Sigmoid colon (tissue), 4 donors: ENCODE measurements at regions not wholly inside any gene's neighbourhood (a gene's known extent, or its start where the extent isn't known, plus 50 kb on each side); places are given as distances from the start of the nearest gene placed in this dataset.

Source experiments
- CTCF ChIP-seq, 4 experiments: fragments of 450-650 bp in 3 of 4; fragments of 200-600 bp in 1 of 4; IDR thresholded peaks; one replicate each; pipeline ENCODE4 v1.5.1; 2016 to 2019; ENCODE audit warnings: antibody characterized with exemption in 4 of 4, mild to moderate bottlenecking in 3 of 4, moderate library complexity in 2 of 4
- EP300 ChIP-seq, 4 donors: sonication (generic); formaldehyde crosslinking; IDR thresholded peaks; one replicate each; pipeline ENCODE4 v1.6.1; 2017; ENCODE audit warnings: antibody characterized with exemption in 4 of 4
- POLR2A ChIP-seq, 2 donors: fragments of 450-650 bp; IDR thresholded peaks; one replicate each; pipeline ENCODE4 v1.6.1; 2016; ENCODE audit warnings: antibody characterized with exemption in 2 of 2, mild to moderate bottlenecking in 2 of 2, moderate library complexity in 2 of 2
- POLR2AphosphoS5 ChIP-seq, 4 donors: sonication (generic); formaldehyde crosslinking; IDR thresholded peaks; one replicate each; pipeline ENCODE4 v1.6.1; 2017; ENCODE audit warnings: antibody characterized with exemption in 4 of 4

GRCh38 chr11:91731051-91731450 is 493.6 kb upstream of the FAT3 start:
- TF ChIP-seq CTCF (IDR thresholded peaks at IDR 0.05) (no peak), POLR2A (IDR thresholded peaks at IDR 0.05) (no peak), POLR2AphosphoS5 (IDR thresholded peaks at IDR 0.05) (no peak), EP300 (IDR thresholded peaks at IDR 0.05) (no peak)
